ENCODE measurements at regions not wholly inside any gene's neighbourhood (a gene's known extent, or its start where the extent isn't known, plus 50 kb on each side); places are given as distances from the start of the nearest gene placed in this dataset.
"Not testable (repeated sequence)": the region's sequence is repeated elsewhere in the genome, so short reads cannot be mapped to it uniquely, and the experiment has no call there.

GRCh38 chr2:239831001-239831731 lies 194.0 kb downstream of the NDUFA10 start:
- DNase-seq: no peak

- no peak for DNase-seq
These were observed 194.8 kb downstream of the NDUFA10 start for GRCh38 chr2:239830121-239831000.

- DNase-seq: no peak
These were observed 195.8 kb downstream of the NDUFA10 start for GRCh38 chr2:239829326-239829725.

- not testable (repeated sequence) for DNase-seq
These were observed 196.2 kb downstream of the NDUFA10 start for GRCh38 chr2:239828973-239829275.

GRCh38 chr2:239828192-239828972 lies 196.8 kb downstream of the NDUFA10 start:
- no peak for DNase-seq

GRCh38 chr2:239827523-239827890 lies 197.6 kb downstream of the NDUFA10 start:
- no peak for DNase-seq

- DNase-seq: no peak
These were observed 198.2 kb downstream of the NDUFA10 start for GRCh38 chr2:239826786-239827522.

GRCh38 chr2:239826376-239826775 lies 198.8 kb downstream of the NDUFA10 start:
- DNase-seq: no peak

GRCh38 chr2:239825705-239825979 lies 199.5 kb downstream of the NDUFA10 start:
- no peak for DNase-seq

GRCh38 chr2:239824866-239825704 lies 200.1 kb downstream of the NDUFA10 start:
- no peak for DNase-seq

- no peak for DNase-seq
These were observed 201.0 kb downstream of the NDUFA10 start for GRCh38 chr2:239824046-239824694.

- DNase-seq: no peak
These were observed 202.9 kb downstream of the NDUFA10 start for GRCh38 chr2:239822146-239822831.

- DNase-seq: no peak
These were observed 203.5 kb downstream of the NDUFA10 start for GRCh38 chr2:239821694-239822075.

GRCh38 chr2:239820836-239821693 lies 204.1 kb downstream of the NDUFA10 start:
- DNase-seq: no peak

GRCh38 chr2:239819974-239820555 lies 205.1 kb downstream of the NDUFA10 start:
- DNase-seq: no peak

- DNase-seq: no peak
These were observed 205.8 kb downstream of the NDUFA10 start for GRCh38 chr2:239819091-239819973.

GRCh38 chr2:239818531-239819011 lies 206.6 kb downstream of the NDUFA10 start:
- DNase-seq: no peak

- DNase-seq: no peak
These were observed 207.1 kb downstream of the NDUFA10 start for GRCh38 chr2:239818086-239818485.

Measured in activated naive CD4-positive, alpha-beta T cell (primary cell).